ENCODE measurements at regions not wholly inside any gene's neighbourhood (a gene's known extent, or its start where the extent isn't known, plus 50 kb on each side); places are given as distances from the start of the nearest gene placed in this dataset.

DNA sequence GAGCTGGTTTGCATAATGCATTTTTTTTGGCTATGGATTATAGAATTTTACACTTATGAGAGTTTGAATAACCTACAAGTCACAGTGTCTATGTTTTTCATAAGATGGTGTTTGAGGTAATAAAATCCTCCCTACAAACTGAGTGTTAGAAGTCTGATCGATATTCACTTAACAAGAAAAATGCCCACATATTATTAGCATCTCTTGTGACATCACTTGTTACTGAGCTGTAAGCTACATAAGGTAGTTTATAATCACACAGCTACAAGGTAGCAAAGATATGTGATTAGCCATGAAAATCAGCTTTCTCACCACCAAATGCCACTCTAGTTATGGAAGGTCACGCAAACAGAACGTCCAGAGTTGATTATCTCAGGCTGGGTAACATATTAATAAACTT, 669.6 kb downstream of the PCDH18 start:
- no peaks in the 10 kb centered on the region for H3K79me2 ChIP-seq (ENCODE audit: control insufficient read depth, insufficient read depth, low read length, unreplicated experiment)
- no peak overlapping the region for H3K4me3 ChIP-seq (ENCODE audit: low read depth, low read length)
- no peak overlapping the region for H3K27ac ChIP-seq (ENCODE audit: low read depth, low read length)
- peaks cover 6% of the 10 kb centered on the region for H3K4me1 ChIP-seq (ENCODE audit: control insufficient read depth, insufficient read depth, low read length, unreplicated experiment)
- H2AFZ ChIP-seq (ENCODE audit: low read length, unreplicated experiment): peak overlapping the region; percentile 51
- H3K36me3 ChIP-seq (ENCODE audit: insufficient read depth, low read length): no peaks in the 10 kb centered on the region
- H3K27me3 ChIP-seq (ENCODE audit: insufficient read depth, low read length): no peaks in the 10 kb centered on the region

DNA sequence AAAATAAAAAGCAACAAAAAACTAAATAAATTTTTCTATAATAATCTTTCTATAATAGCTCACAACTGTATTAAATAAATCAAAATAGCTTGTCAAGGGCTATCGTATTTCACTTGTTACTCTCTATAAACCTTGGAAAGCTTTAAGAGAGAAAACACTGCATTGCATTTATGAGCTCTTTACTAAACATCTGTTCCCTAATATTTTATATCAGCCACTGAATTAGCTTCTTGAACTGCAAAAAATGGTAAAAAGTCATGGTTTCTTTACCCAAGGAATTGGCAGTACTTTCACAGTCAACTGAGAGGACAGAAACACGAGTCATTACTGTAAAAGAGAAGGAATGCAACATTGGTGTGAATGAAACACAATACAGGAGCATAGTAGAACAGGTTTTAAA, 671.2 kb downstream of the PCDH18 start:
- H3K4me3 ChIP-seq (ENCODE audit: low read depth, low read length): no peak overlapping the region
- H3K36me3 ChIP-seq (ENCODE audit: insufficient read depth, low read length): no peaks in the 10 kb centered on the region
- no peak overlapping the region for H2AFZ ChIP-seq (ENCODE audit: low read length, unreplicated experiment)
- peaks cover 6% of the 10 kb centered on the region for H3K4me1 ChIP-seq (ENCODE audit: control insufficient read depth, insufficient read depth, low read length, unreplicated experiment)
- no peaks in the 10 kb centered on the region for H3K79me2 ChIP-seq (ENCODE audit: control insufficient read depth, insufficient read depth, low read length, unreplicated experiment)
- no peak overlapping the region for H3K27ac ChIP-seq (ENCODE audit: low read depth, low read length)
- no peaks in the 10 kb centered on the region for H3K27me3 ChIP-seq (ENCODE audit: insufficient read depth, low read length)

DNA sequence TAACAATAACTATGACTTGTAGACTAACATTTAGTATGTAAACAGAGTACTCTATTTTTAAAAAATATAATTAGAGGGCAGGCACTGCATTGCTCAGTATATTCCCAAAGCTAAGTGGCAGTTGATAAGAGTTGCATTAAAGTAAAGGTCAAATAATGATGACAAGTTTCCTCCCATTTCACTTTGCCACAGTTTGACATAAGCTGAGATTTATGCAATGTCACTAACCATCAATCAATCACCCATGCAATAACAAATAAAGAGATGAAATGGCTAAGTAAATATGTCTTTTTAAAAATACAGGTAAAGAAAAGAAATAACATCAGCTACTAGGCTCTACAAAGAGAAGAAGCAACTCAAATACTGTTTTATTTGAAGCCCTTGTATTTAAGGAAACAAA, 673.4 kb downstream of the PCDH18 start:
- Histone ChIP-seq H3K27me3 (ENCODE audit: insufficient read depth, low read length) (no peaks in the 10 kb centered on the region), H3K4me3 (ENCODE audit: low read depth, low read length) (no peak overlapping the region), H3K36me3 (ENCODE audit: insufficient read depth, low read length) (no peaks in the 10 kb centered on the region), H2AFZ (ENCODE audit: low read length, unreplicated experiment) (no peak overlapping the region), H3K4me1 (ENCODE audit: control insufficient read depth, insufficient read depth, low read length, unreplicated experiment) (peaks cover 4% of the 10 kb centered on the region), H3K27ac (ENCODE audit: low read depth, low read length) (no peak overlapping the region), H3K79me2 (ENCODE audit: control insufficient read depth, insufficient read depth, low read length, unreplicated experiment) (no peaks in the 10 kb centered on the region)

GRCh38 chr4:136855886-136856285, 676.4 kb downstream of the PCDH18 start:
- H3K27ac ChIP-seq (ENCODE audit: low read depth, low read length): no peak overlapping the region
- no peaks in the 10 kb centered on the region for H3K4me1 ChIP-seq (ENCODE audit: control insufficient read depth, insufficient read depth, low read length, unreplicated experiment)
- H3K79me2 ChIP-seq (ENCODE audit: control insufficient read depth, insufficient read depth, low read length, unreplicated experiment): no peaks in the 10 kb centered on the region
- H2AFZ ChIP-seq (ENCODE audit: low read length, unreplicated experiment): no peak overlapping the region
- H3K36me3 ChIP-seq (ENCODE audit: insufficient read depth, low read length): no peaks in the 10 kb centered on the region
- H3K27me3 ChIP-seq (ENCODE audit: insufficient read depth, low read length): no peaks in the 10 kb centered on the region; the same call in 1 of the 2 replicates
- H3K4me3 ChIP-seq (ENCODE audit: low read depth, low read length): no peak overlapping the region

DNA sequence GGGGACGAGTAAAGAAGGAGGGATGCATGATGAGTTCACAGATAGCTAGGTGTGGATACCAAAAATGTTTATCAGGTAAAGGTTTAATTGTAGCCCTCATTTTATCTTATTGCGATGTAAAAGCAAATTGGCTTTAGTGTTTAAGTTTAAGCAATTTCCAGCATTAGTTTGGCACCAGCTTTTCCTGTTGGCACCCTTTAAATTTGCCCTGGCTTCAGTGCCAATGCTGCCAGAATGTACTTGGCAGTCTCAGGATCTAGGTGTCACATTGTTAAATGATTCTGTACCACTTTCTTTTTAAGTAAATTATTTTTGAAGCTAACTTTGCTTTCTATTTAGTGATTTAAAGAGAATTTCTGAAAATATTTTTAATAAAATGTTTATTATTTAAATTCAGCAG, 681.8 kb downstream of the PCDH18 start:
- no peak overlapping the region for H3K4me3 ChIP-seq (ENCODE audit: low read depth, low read length)

DNA sequence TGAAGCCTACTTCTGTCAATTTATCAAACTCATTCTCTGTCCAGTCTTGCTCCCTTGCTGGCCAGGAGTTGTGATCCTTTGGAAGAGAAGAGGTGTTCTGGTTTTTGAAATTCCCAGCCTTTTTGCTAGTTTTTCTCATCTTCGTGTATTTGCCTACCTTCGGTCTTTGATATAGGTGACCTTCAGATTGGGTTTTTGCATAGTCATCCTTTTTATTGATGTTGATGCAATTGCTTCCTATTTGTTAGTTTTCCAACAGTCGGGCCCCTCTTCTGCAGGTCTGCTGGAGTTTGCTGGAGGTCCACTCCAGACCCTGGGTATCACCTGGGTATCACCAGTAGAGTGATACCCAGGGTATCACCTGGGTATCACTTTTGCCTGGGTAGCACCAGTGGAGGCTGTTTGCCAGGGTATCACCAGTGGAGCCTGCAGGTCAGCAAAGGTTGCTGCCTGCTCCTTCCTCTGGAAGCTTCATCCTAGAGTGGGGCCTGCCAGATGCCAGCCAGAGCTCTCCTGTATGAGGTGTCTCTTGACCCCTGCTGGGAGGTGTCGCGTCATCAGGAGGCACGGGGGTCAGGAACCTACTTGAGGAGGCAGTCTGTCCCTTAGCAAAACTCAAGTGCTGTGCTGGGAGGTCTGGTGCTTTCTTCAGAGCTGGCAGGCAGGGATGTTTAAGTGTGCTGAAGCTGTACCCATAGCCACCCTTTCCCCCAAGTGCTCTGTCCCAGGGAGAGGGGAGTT, 684.2 kb downstream of the PCDH18 start:
- Histone ChIP-seq H3K27ac (ENCODE audit: low read depth, low read length) (no peak overlapping the region), H3K36me3 (ENCODE audit: insufficient read depth, low read length) (no peaks in the 10 kb centered on the region), H3K4me1 (ENCODE audit: control insufficient read depth, insufficient read depth, low read length, unreplicated experiment) (no peaks in the 10 kb centered on the region), H3K79me2 (ENCODE audit: control insufficient read depth, insufficient read depth, low read length, unreplicated experiment) (no peaks in the 10 kb centered on the region), H3K4me3 (ENCODE audit: low read depth, low read length) (no peak overlapping the region), H3K27me3 (ENCODE audit: insufficient read depth, low read length) (no peaks in the 10 kb centered on the region), H2AFZ (ENCODE audit: low read length, unreplicated experiment) (no peak overlapping the region)

More for the DNA sequence above, 681.8 kb downstream of the PCDH18 start:
- H3K27me3 ChIP-seq (ENCODE audit: insufficient read depth, low read length): no peaks in the 10 kb centered on the region; the same call in 1 of the 2 replicates
- no peak overlapping the region for H2AFZ ChIP-seq (ENCODE audit: low read length, unreplicated experiment)
- no peak overlapping the region for H3K27ac ChIP-seq (ENCODE audit: low read depth, low read length)
- no peaks in the 10 kb centered on the region for H3K79me2 ChIP-seq (ENCODE audit: control insufficient read depth, insufficient read depth, low read length, unreplicated experiment)
- H3K4me1 ChIP-seq (ENCODE audit: control insufficient read depth, insufficient read depth, low read length, unreplicated experiment): no peaks in the 10 kb centered on the region
- no peaks in the 10 kb centered on the region for H3K36me3 ChIP-seq (ENCODE audit: insufficient read depth, low read length)

DNA sequence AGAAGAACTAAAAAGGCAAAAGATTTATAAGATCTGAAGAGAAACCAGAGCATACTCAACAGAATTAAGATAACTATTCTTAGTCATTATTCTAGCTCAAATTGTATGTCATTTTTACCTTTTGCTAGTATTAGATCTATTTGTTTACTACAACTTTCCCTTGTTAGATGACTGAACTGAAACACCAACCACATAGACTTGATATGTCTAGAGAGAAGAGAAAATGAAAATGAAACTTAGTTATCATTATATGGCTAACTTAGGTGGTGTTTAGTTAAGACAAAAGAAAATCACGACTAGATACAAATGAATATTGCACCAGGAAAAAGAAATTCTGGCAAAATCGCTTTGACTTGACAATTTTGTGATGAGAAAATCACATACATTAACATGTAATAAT, 690.8 kb downstream of the PCDH18 start:
- Histone ChIP-seq H2AFZ (ENCODE audit: low read length, unreplicated experiment) (peak overlapping the region; percentile 72), H3K4me1 (ENCODE audit: control insufficient read depth, insufficient read depth, low read length, unreplicated experiment) (peaks cover 4% of the 10 kb centered on the region), H3K4me3 (ENCODE audit: low read depth, low read length) (peak overlapping the region; percentile 65), H3K36me3 (ENCODE audit: insufficient read depth, low read length) (no peaks in the 10 kb centered on the region), H3K79me2 (ENCODE audit: control insufficient read depth, insufficient read depth, low read length, unreplicated experiment) (no peaks in the 10 kb centered on the region), H3K27me3 (ENCODE audit: insufficient read depth, low read length) (no peaks in the 10 kb centered on the region), H3K27ac (ENCODE audit: low read depth, low read length) (no peak overlapping the region)

GRCh38 chr4:136838607-136839006, 693.7 kb downstream of the PCDH18 start:
- Histone ChIP-seq H3K4me3 (ENCODE audit: low read depth, low read length) (no peak overlapping the region), H3K27me3 (ENCODE audit: insufficient read depth, low read length) (no peaks in the 10 kb centered on the region), H3K4me1 (ENCODE audit: control insufficient read depth, insufficient read depth, low read length, unreplicated experiment) (peaks cover 4% of the 10 kb centered on the region)

DNA sequence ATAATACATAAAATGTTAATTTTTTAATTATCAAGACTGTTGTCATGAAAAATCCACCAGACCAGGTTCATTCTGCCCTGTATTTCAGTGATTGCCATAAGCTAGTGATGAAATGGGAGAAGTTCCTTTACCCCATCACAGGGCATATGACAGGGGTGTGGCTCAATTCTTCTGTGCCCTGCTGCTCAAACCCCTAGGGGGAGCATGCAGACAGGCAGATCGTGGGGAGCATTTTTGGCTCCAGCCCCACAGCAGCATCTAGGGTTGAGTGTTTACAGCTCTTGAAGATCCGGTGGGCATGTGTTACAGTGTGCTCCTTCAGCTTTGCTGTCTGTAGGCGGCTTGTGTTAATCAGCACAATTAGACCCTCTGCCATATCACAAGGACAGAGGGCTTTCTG, 700.7 kb downstream of the PCDH18 start:
- no peaks in the 10 kb centered on the region for H3K27me3 ChIP-seq (ENCODE audit: insufficient read depth, low read length)
- H3K4me3 ChIP-seq (ENCODE audit: low read depth, low read length): no peak overlapping the region
- H3K36me3 ChIP-seq (ENCODE audit: insufficient read depth, low read length): no peaks in the 10 kb centered on the region
- H2AFZ ChIP-seq (ENCODE audit: low read length, unreplicated experiment): no peak overlapping the region
- H3K79me2 ChIP-seq (ENCODE audit: control insufficient read depth, insufficient read depth, low read length, unreplicated experiment): no peaks in the 10 kb centered on the region
- H3K27ac ChIP-seq (ENCODE audit: low read depth, low read length): no peak overlapping the region
- H3K4me1 ChIP-seq (ENCODE audit: control insufficient read depth, insufficient read depth, low read length, unreplicated experiment): no peaks in the 10 kb centered on the region

More at GRCh38 chr4:136838607-136839006, 693.7 kb downstream of the PCDH18 start:
- Histone ChIP-seq H2AFZ (ENCODE audit: low read length, unreplicated experiment) (no peak overlapping the region), H3K27ac (ENCODE audit: low read depth, low read length) (no peak overlapping the region), H3K36me3 (ENCODE audit: insufficient read depth, low read length) (no peaks in the 10 kb centered on the region), H3K79me2 (ENCODE audit: control insufficient read depth, insufficient read depth, low read length, unreplicated experiment) (no peaks in the 10 kb centered on the region)

DNA sequence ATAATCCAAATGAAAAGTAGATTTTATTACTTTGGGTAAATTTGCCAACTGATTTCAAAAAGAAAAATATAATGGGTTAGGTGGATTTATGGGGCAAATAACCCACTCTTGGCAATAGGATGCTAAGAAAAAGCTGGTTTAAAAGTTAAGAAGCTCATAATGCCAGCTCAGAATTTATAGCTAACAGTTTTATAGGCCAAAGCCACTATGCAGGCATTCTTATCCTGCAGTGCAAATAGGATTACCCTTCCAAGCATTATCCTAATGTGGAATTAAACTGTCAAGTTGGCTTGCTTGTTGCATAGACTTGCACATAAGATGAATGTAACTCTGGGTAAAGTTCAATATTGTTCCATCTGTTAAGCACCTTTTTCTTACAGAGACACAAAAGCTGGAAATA, 703.0 kb downstream of the PCDH18 start:
- Histone ChIP-seq H3K4me1 (ENCODE audit: control insufficient read depth, insufficient read depth, low read length, unreplicated experiment) (no peaks in the 10 kb centered on the region), H3K36me3 (ENCODE audit: insufficient read depth, low read length) (no peaks in the 10 kb centered on the region), H2AFZ (ENCODE audit: low read length, unreplicated experiment) (no peak overlapping the region), H3K27ac (ENCODE audit: low read depth, low read length) (no peak overlapping the region), H3K4me3 (ENCODE audit: low read depth, low read length) (no peak overlapping the region), H3K27me3 (ENCODE audit: insufficient read depth, low read length) (no peaks in the 10 kb centered on the region), H3K79me2 (ENCODE audit: control insufficient read depth, insufficient read depth, low read length, unreplicated experiment) (no peaks in the 10 kb centered on the region)

- Histone ChIP-seq H3K27me3 (ENCODE audit: insufficient read depth, low read length) (no peaks in the 10 kb centered on the region), H3K4me3 (ENCODE audit: low read depth, low read length) (no peak overlapping the region), H3K27ac (ENCODE audit: low read depth, low read length) (no peak overlapping the region), H3K4me1 (ENCODE audit: control insufficient read depth, insufficient read depth, low read length, unreplicated experiment) (no peaks in the 10 kb centered on the region), H2AFZ (ENCODE audit: low read length, unreplicated experiment) (no peak overlapping the region), H3K36me3 (ENCODE audit: insufficient read depth, low read length) (no peaks in the 10 kb centered on the region), H3K79me2 (ENCODE audit: control insufficient read depth, insufficient read depth, low read length, unreplicated experiment) (no peaks in the 10 kb centered on the region)
Measured at GRCh38 chr4:136823020-136823419, 709.3 kb downstream of the PCDH18 start.

Data from ACC112 (cell line).